Hematopoietic multipotent progenitor cell treated with erythropoietin and hydrocortisone succinate and interleukin-3 and kit ligand, for 4 days (in vitro differentiated cells): ENCODE measurements at regions not wholly inside any gene's neighbourhood (a gene's known extent, or its start where the extent isn't known, plus 50 kb on each side); places are given as distances from the start of the nearest gene placed in this dataset.
"Not testable (repeated sequence)": the region's sequence is repeated elsewhere in the genome, so short reads cannot be mapped to it uniquely, and the experiment has no call there.

Experiments
- DNase-seq: peaks from one replicate; pipeline ENCODE4 v3.0.0-alpha.2; 2015

GRCh38 chr6:158920311-158920905 is 79.6 kb downstream of the RSPH3 start:
- DNase-seq, result no peak

GRCh38 chr6:158919865-158920264 is 80.1 kb downstream of the RSPH3 start:
- DNase-seq, result no peak

GRCh38 chr6:158916617-158917016 is 83.4 kb downstream of the RSPH3 start:
- no peak for DNase-seq

- DNase-seq, result no peak
These were observed 85.1 kb downstream of the RSPH3 start for GRCh38 chr6:158914923-158915322.

GRCh38 chr6:158913580-158913979 is 86.4 kb downstream of the RSPH3 start:
- no peak for DNase-seq

- no peak for DNase-seq
These were observed 87.3 kb downstream of the RSPH3 start for GRCh38 chr6:158912655-158913054.

- DNase-seq, result no peak
These were observed 88.1 kb downstream of the RSPH3 start for GRCh38 chr6:158911746-158912480.

GRCh38 chr6:158910484-158911440 is 89.2 kb downstream of the RSPH3 start:
- no peak for DNase-seq

GRCh38 chr6:158909938-158910337 is 90.1 kb downstream of the RSPH3 start:
- DNase-seq, result no peak

GRCh38 chr6:158908606-158909005 is 89.4 kb upstream of the EZR start:
- DNase-seq, result no peak

GRCh38 chr6:158907931-158908330 is 88.8 kb upstream of the EZR start:
- DNase-seq, result no peak

- no peak for DNase-seq
These were observed 87.8 kb upstream of the EZR start for GRCh38 chr6:158906926-158907325.

GRCh38 chr6:158905277-158905676 is 86.1 kb upstream of the EZR start:
- no peak for DNase-seq

GRCh38 chr6:158903801-158904200 is 84.6 kb upstream of the EZR start:
- DNase-seq, result no peak

GRCh38 chr6:158900663-158901312 is 81.6 kb upstream of the EZR start:
- DNase-seq, result no peak

- DNase-seq, result no peak
These were observed 78.1 kb upstream of the EZR start for GRCh38 chr6:158897236-158897635.

GRCh38 chr6:158895661-158896060 is 76.5 kb upstream of the EZR start:
- no peak for DNase-seq

- no peak for DNase-seq
These were observed 75.0 kb upstream of the EZR start for GRCh38 chr6:158894193-158894592.

- DNase-seq, result peak; percentile 16
These were observed 73.1 kb upstream of the EZR start for GRCh38 chr6:158892266-158892665.

GRCh38 chr6:158891560-158891959 is 72.4 kb upstream of the EZR start:
- not testable (repeated sequence) for DNase-seq

GRCh38 chr6:158888171-158888570 is 69.0 kb upstream of the EZR start:
- DNase-seq, result not testable (repeated sequence)

GRCh38 chr6:158886346-158886977 is 67.3 kb upstream of the EZR start:
- not testable (repeated sequence) for DNase-seq

- DNase-seq, result peak; percentile 70
These were observed 62.7 kb upstream of the EZR start for GRCh38 chr6:158881884-158882283.
